Adrenal gland (tissue), 9 donors: ENCODE measurements at regions not wholly inside any gene's neighbourhood (a gene's known extent, or its start where the extent isn't known, plus 50 kb on each side); places are given as distances from the start of the nearest gene placed in this dataset.

Experiments used
- DNase-seq, 7 donors: peaks; one replicate each; pipeline ENCODE4 v3.0.0-alpha.2; 2019 to 2020
- H3K27ac ChIP-seq, 5 donors: fragments of 200-600 bp; sonication (generic) in 4 of 5; 1 replicate in 3 of 5; 2 replicates in 2 of 5; pipeline versions ENCODE4 v1.5.1 to v1.8.0; 2016 to 2020; ENCODE audit warnings: mild to moderate bottlenecking in 1 of 5
- H3K27me3 ChIP-seq: fragments of 200-600 bp; 2 replicates; pipeline ENCODE4 v1.8.0; 2021
- H3K36me3 ChIP-seq, 2 donors: fragments of 200-600 bp; replicated peaks in 1 of 2; 1 replicate in 1 of 2; 2 replicates in 1 of 2; pipeline versions ENCODE4 v1.5.1 to v1.8.0; 2018 to 2022
- H3K4me1 ChIP-seq, 2 donors: fragments of 200-600 bp; replicated peaks in 1 of 2; 1 replicate in 1 of 2; 2 replicates in 1 of 2; pipeline versions ENCODE4 v1.5.1 to v1.8.0; 2018 to 2021
- H3K4me3 ChIP-seq, 4 donors: fragments of 200-600 bp; sonication (generic) in 3 of 4; one replicate each; pipeline ENCODE4 v1.5.1; 2016 to 2018
- H3K9me3 ChIP-seq, 3 donors: fragments of 200-600 bp; sonication (generic) in 1 of 3; replicated peaks in 1 of 3; 1 replicate in 2 of 3; 2 replicates in 1 of 3; pipeline versions ENCODE4 v1.5.1 to v1.8.0; 2016 to 2021
- POLR2A ChIP-seq, 2 donors: fragments of 450-650 bp; IDR thresholded peaks; one replicate each; pipeline ENCODE4 v1.6.1; 2017; ENCODE audit warnings: antibody characterized with exemption in 2 of 2, mild to moderate bottlenecking in 2 of 2, moderate library complexity in 1 of 2
- WGBS, 4 donors: extraction: QIAGEN DNeasy Blood & Tissue Kit in 2 of 4; methylation state at CpG; one replicate each; pipeline versions ENCODE4 v1.1.5 to v1.1.7; 2013 to 2017; 5-methylcytosine and 5-hydroxymethylcytosine counted together
- intact Hi-C, 2 donors: fragments of 100-400 bp; cut with DNase I; formaldehyde crosslinking; loops; one replicate each; pipeline versions ENCODE4 v1.14.1 to v1.15.0; 2022 to 2023
- TF ChIP-seq, protein P1 (sequence below), 6 experiments: fragments of 450-650 bp in 4 of 6; fragments of 200-600 bp in 2 of 6; sonication (generic) in 1 of 6; IDR thresholded peaks; 1 replicate in 5 of 6; 2 replicates in 1 of 6; pipeline versions ENCODE4 v1.5.1 to v1.8.0; 2016 to 2021; ENCODE audit warnings: antibody characterized with exemption in 6 of 6, mild to moderate bottlenecking in 2 of 6, moderate library complexity in 1 of 6
- donor health status: healthy with polysubstance abuse.
- donor health status: Bipolar disorder and iron deficiency.
- donor health status: DM: yes; HTN: yes; CAD: no.
- donor health status: DM: no; HTN: no; CAD: no.
- donor health status: DM: no; HTN: no; CAD: no.

DNA sequence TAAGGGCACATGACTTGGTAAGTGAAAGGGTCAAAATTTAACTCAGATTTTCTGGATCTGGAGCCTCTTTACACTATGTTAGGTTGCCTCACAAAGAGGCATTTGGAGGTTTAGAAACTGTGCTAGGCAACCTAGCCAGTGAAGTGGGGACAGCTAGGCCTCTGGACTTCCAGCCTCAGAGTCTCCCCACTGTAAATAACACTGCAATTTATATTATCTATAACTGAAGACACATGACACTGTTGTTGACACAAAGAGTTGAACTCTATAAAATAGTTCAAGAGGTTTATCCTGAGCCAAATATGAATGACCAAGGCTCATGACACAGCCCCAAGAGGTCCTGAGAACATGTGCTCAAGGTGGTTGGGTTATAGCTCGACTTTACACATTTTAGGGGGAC, 74.9 kb upstream of the IQCM start:
- Histone ChIP-seq H3K9me3 (no peaks in the 10 kb centered on the region), H3K27me3 (no peaks in the 10 kb centered on the region), H3K4me1 (no peaks in the 10 kb centered on the region), H3K27ac (no peak overlapping the region), H3K36me3 (no peaks in the 10 kb centered on the region), H3K4me3 (no peak overlapping the region)
- TF ChIP-seq, protein P1, sequence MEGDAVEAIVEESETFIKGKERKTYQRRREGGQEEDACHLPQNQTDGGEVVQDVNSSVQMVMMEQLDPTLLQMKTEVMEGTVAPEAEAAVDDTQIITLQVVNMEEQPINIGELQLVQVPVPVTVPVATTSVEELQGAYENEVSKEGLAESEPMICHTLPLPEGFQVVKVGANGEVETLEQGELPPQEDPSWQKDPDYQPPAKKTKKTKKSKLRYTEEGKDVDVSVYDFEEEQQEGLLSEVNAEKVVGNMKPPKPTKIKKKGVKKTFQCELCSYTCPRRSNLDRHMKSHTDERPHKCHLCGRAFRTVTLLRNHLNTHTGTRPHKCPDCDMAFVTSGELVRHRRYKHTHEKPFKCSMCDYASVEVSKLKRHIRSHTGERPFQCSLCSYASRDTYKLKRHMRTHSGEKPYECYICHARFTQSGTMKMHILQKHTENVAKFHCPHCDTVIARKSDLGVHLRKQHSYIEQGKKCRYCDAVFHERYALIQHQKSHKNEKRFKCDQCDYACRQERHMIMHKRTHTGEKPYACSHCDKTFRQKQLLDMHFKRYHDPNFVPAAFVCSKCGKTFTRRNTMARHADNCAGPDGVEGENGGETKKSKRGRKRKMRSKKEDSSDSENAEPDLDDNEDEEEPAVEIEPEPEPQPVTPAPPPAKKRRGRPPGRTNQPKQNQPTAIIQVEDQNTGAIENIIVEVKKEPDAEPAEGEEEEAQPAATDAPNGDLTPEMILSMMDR (IDR thresholded peaks at IDR 0.05) = no peak
- TF ChIP-seq POLR2A (IDR thresholded peaks at IDR 0.05) = no peak
- no peak for DNase-seq
- 29 to 68% (median 54%) methylated on average over 1 of the region's 1 CpG for WGBS, 4 donors
- intact Hi-C loops = loop anchor here in 1 of 2 donors (10.0 kb wide), 1 partner anchor 516 kb away; no protein-coding TSS in a partner anchor

- 50 to 74% (median 62%) methylated on average over 1 of the region's 1 CpG for WGBS, 4 donors
- H3K27ac ChIP-seq = no peak overlapping the region
- H3K4me3 ChIP-seq = no peak overlapping the region
- H3K9me3 ChIP-seq = no peaks in the 10 kb centered on the region
- TF ChIP-seq, protein P1 (IDR thresholded peaks at IDR 0.05) = no peak
- no peak for TF ChIP-seq POLR2A (IDR thresholded peaks at IDR 0.05)
- intact Hi-C loops = loop anchor here in 1 of 2 donors (10.0 kb wide), 1 partner anchor 517 kb away; no protein-coding TSS in a partner anchor
- no peaks in the 10 kb centered on the region for H3K4me1 ChIP-seq
- no peak for DNase-seq
- no peaks in the 10 kb centered on the region for H3K27me3 ChIP-seq
- no peaks in the 10 kb centered on the region for H3K36me3 ChIP-seq
Measured at GRCh38 chr4:149891426-149891825, 75.8 kb upstream of the IQCM start.

- WGBS, 4 donors = 88 to 95% (median 92%) methylated on average over 1 of the region's 1 CpG
- Histone ChIP-seq H3K36me3 (no peaks in the 10 kb centered on the region), H3K27me3 (no peaks in the 10 kb centered on the region), H3K4me3 (no peak overlapping the region), H3K9me3 (no peaks in the 10 kb centered on the region), H3K27ac (no peak overlapping the region), H3K4me1 (no peaks in the 10 kb centered on the region)
- no peak for DNase-seq
- intact Hi-C loops = loop anchor here in 1 of 2 donors (10.0 kb wide), 1 partner anchor 522 kb away; no protein-coding TSS in a partner anchor
- TF ChIP-seq POLR2A (IDR thresholded peaks at IDR 0.05) = no peak
- TF ChIP-seq, protein P1 (IDR thresholded peaks at IDR 0.05) = no peak
Measured at GRCh38 chr4:149896432-149896831, 80.8 kb upstream of the IQCM start.

DNA sequence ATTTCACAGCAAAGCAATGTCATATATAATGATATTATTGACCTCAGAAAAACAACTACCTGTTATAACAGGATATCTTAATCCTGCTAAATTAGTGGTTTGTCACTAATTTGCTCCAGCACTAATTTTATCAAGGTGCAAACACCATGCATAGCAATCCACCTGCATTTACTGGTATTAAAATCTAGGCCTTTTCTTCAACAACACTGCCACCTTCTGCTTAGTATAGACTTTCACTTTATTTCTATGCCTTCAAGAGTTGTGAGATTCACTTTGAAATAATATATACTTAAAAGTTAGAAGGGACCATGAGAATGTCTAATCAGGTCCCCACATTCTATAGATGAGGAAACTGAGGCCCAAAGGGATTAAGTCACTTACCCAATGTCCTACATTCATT, 82.1 kb upstream of the IQCM start:
- TF ChIP-seq, protein P1 (IDR thresholded peaks at IDR 0.05) = peak in 4 of 6 experiments; percentile 9 to 32 (median 22)
- no peak for TF ChIP-seq POLR2A (IDR thresholded peaks at IDR 0.05)
- Histone ChIP-seq H3K36me3 (no peaks in the 10 kb centered on the region), H3K4me3 (no peak overlapping the region), H3K4me1 (no peaks in the 10 kb centered on the region), H3K9me3 (no peaks in the 10 kb centered on the region), H3K27ac (no peak overlapping the region), H3K27me3 (no peaks in the 10 kb centered on the region)
- intact Hi-C loops = loop anchor here in 1 of 2 donors (10.0 kb wide), 1 partner anchor 523 kb away; no protein-coding TSS in a partner anchor
- no peak for DNase-seq
